NCI-H446 treated with DMSO at 0.1 percent for 48 hours (cell line): ENCODE measurements at regions not wholly inside any gene's neighbourhood (a gene's known extent, or its start where the extent isn't known, plus 50 kb on each side); places are given as distances from the start of the nearest gene placed in this dataset.

Experiments used
- DNase-seq: peaks from one replicate; lab custom pipeline; 2025; lab: John Stamatoyannopoulos, UW

GRCh38 chr12:107443320-107444090 lies 242.1 kb upstream of the PWP1 start:
- DNase-seq = no peak

DNA sequence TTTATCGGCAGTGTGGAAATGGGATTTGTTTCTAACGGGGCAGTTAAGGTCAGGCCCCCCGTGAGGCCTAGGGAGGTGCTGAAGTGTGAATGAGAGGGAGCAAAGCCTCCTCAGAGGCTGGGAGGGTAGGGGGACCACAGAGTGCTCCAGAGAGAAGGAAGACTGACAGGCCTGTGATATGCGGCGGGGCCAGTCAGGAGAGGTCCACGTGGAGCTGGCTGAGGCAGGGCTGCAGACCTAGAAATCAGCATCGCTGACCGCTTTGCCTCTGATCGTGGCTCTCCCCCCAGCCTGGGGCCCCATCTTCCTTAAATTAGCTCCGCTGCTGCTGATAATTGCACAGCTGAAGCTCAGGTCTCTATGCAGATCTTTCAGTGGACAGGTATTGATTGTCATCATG lies 240.8 kb upstream of the PWP1 start:
- DNase-seq = no peak

GRCh38 chr12:107446476-107446875 lies 239.1 kb upstream of the PWP1 start:
- no peak for DNase-seq

GRCh38 chr12:107447336-107447735 lies 238.3 kb upstream of the PWP1 start:
- DNase-seq = no peak

- no peak for DNase-seq
These were observed 237.4 kb upstream of the PWP1 start for GRCh38 chr12:107448198-107448597.

DNA sequence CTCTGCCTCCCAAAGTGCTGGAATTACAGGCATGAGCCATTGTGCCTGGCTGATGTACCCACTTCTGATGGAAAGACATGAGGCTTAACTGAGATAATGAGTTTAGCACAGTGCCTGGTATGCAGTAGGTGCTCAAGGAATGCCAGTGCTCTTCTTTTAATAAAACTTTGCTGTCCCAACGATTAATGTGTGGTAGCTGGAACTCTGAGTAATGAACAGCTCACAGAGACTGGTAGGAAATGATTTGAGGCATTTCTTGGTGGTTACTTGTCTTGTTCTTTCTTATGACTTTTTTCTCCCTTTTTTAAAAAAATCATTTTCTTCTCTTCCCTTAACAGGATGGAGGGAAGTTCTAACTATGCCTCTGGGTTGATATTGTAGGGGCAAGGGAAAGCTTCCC lies 235.7 kb upstream of the PWP1 start:
- DNase-seq = no peak

GRCh38 chr12:107450541-107450940 lies 235.1 kb upstream of the PWP1 start:
- DNase-seq = no peak

DNA sequence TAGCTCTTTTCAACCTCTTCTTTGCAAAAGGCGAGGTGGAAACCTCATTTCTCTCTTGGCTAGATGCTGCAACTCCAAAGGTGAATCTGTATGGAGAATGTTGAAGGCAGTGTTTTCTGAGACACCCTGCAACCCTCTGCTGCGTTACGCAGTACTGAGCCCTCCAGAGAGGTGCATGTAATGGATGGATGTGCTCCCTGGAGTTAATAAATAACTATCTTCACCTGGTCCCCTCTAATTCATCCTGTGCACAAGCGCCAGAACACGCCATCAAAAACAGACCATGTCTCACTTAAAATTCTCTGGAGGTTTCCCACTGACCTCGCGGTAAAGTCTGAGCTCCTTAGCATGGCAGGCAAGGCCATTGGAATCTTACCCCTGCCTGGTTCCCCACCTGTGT lies 234.4 kb upstream of the PWP1 start:
- no peak for DNase-seq

GRCh38 chr12:107454109-107454830 lies 231.3 kb upstream of the PWP1 start:
- DNase-seq = no peak

DNA sequence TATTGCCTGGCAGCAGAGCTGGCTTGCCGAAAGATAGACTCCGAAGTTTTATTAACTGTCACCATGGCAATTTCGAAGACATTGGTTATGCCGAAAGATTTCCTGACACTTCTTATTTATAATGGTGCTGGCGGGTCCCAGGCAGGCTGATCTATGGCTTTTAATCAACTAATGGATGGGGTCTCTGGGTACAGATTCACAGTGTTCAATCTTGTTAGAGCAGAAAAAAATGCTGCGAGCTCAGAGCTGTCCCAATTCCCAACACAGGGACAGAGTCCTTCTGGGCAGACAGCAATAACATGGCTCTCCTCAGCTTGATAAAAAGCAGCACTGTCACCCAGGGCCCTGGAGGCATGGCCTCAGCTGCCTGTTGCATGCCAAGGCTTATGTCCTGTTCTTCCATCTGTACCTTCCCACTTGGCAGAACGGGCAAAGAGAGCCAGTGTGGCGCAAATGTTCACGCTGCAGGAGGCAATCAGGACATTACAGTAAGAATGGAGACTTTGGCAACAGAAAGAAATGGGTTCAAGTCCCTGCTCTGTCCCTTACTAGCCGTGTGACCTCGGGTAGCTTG lies 228.2 kb upstream of the PWP1 start:
- no peak for DNase-seq

GRCh38 chr12:107458163-107458562 lies 227.4 kb upstream of the PWP1 start:
- DNase-seq = no peak

DNA sequence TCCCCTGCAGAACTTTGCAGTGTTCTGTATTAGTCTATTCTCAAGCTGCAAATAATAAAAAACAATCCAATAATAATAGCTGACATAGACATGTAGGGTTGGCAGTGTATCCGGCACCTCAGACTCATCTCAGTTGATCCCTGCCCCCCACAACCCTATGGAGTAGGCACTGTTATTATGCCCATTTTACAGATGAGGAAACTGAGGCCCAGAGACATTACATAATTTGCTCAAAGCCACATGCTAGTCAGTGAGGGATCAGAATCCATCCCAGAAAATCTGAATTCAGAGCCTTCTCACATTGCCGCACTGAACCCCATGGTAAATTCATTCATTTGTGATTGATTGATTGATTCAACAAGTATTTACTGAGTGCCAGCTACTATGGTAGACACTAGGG lies 226.6 kb upstream of the PWP1 start:
- DNase-seq = no peak

DNA sequence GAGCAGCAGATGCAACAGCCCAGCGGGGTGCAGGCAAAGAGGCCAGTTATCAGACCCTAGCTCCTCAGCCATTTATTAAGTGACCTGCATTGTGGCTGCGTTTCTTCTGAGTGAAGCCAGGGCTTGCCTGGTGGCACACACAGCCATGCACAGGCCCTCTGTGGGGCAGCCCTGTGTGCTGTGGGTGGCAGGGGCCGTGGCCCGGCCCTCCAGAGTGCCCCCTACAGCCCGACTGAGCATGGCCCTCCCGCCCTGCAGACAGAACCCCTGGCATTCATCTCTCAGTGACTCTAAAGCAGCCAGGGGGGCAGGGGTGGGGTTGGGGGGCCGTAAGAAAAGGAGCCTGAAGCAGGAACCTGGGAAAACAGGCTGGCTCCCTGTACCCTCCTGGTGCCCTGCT lies 226.0 kb upstream of the PWP1 start:
- no peak for DNase-seq

DNA sequence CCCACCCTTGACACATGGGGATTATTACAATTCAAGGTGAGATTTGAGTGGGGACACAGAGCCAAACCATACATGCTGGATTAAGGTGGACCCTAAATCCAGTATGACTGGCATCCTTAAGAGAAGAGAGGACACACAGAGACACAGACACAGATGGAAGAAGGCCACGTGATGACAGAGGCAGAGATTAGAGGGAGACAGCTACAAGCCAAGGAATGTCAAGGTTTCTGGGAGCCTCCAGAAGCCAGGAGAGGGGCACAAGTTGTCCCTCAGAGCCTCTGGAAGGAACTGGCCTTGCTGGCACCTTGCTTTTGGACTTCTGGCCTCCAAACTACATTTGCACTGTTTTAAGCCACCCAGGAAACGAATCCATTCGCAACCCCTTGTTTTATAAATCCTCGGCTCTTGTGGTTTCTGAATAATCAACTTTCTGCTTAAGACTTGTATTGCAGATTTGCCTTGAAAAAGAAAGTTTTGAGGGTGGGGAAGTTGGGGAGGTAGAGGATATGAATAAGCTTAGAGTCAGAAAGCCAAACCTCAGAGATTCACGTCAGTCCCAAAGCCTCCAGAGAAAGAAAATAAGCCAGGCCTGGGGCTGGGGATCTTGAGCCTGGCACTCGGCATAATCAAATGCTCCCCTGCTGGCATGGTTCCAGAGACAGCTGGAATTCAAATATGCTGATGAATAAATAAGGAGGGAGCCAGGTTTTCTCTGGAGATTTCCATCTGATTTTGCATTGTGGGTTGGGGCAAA lies 224.2 kb upstream of the PWP1 start:
- DNase-seq = no peak

GRCh38 chr12:107462428-107463332 lies 222.9 kb upstream of the PWP1 start:
- DNase-seq = no peak

- DNase-seq = no peak
These were observed 221.0 kb upstream of the PWP1 start for GRCh38 chr12:107464644-107465043.

DNA sequence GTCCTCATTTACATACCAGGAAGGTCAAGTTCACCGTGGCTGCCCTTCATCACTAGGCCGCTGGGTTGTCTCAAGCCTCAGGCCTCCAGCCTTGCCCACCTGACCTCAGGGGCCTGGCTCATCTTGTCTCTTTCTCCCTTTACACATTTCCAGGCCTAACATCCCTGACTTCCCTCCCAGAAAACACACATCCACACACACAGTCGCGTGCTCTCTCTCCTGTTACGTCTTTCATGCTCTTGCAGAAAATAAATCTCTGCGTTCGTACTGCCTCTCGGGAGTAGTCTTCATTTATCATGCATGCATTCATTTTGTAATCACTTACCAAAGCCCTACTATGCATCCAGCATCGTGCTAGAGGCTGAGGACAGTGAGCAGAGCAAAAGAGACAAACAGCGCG lies 220.0 kb upstream of the PWP1 start:
- DNase-seq = no peak

GRCh38 chr12:107467716-107468115 lies 217.9 kb upstream of the PWP1 start:
- no peak for DNase-seq

DNA sequence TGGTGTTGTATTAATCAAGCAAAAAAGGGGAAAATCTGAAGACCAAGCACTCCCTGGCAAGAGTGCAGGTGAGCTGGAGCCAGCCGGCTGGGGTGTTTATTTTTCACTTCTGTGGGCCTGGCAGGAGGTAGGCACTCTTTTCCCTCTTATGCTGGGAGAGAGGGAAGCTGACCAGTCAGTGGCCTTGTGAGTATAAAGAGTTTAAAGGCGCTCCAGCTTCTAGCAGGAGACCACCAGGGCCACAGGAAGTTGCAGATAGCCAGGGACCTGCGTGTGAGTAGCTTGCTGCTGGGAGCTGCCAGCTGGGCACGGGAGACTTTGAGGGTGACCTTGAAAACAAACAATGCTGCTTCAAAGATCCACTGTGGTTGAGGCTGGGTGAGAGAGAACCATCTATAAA lies 217.4 kb upstream of the PWP1 start:
- DNase-seq = no peak

- no peak for DNase-seq
These were observed 216.6 kb upstream of the PWP1 start for GRCh38 chr12:107469011-107469410.

GRCh38 chr12:107470645-107471044 lies 215.0 kb upstream of the PWP1 start:
- DNase-seq = no peak

GRCh38 chr12:107472308-107472707 lies 213.3 kb upstream of the PWP1 start:
- DNase-seq = no peak
